ENCODE measurements at regions not wholly inside any gene's neighbourhood (a gene's known extent, or its start where the extent isn't known, plus 50 kb on each side); places are given as distances from the start of the nearest gene placed in this dataset.

DNA sequence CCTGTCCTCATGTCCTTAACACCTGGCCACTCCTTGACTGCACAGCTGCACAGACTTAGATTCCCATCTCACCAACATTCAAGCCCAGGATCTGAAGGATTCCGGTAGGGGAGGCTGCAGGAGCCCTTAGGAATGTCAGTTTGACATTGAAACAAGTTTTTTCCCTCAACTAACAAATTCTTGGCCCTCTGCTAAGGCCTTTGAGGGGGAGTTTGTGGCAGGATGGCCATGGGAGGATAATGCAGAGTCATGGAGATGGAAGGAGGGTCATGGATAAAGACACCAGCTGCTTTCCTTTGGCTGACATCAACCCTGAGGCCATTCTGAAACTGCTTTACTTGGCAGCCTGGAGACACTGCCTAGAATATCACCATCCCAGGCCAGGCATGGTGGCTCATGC lies 63.4 kb upstream of the PPP2R5A start:
- H2BK15ac ChIP-seq (ENCODE audit: low read length): no peak overlapping the region
- H3K4me1 ChIP-seq (ENCODE audit: control insufficient read depth in 2 of 2, insufficient read depth in 1 of 2, low read depth in 1 of 2, low read length in 2 of 2): peaks cover 17 to 20% of the 10 kb centered on the region in 2 donors
- no peak overlapping the region for H2BK12ac ChIP-seq (ENCODE audit: low read length)
- DNase-seq (ENCODE audit: low spot score): no peak
- no peak overlapping the region for H3K4ac ChIP-seq (ENCODE audit: low read length)
- H2BK120ac ChIP-seq (ENCODE audit: low read depth, low read length): no peak overlapping the region
- no peak overlapping the region for H3K27ac ChIP-seq (replicated peaks; ENCODE audit: low read length)
- no peak overlapping the region for H2AFZ ChIP-seq (ENCODE audit: low read length)
- H4K8ac ChIP-seq (ENCODE audit: low read depth, low read length): no peak overlapping the region
- no peaks in the 10 kb centered on the region for H3K36me3 ChIP-seq (replicated peaks in 1 of 2; ENCODE audit: control insufficient read depth in 2 of 2, insufficient read depth in 2 of 2, low read length in 2 of 2)
- no peak overlapping the region for H2BK5ac ChIP-seq (ENCODE audit: low read length)
- no peak overlapping the region for H3K23ac ChIP-seq (ENCODE audit: low read depth, low read length, poor library complexity)
- H3K14ac ChIP-seq (ENCODE audit: low read length): no peak overlapping the region
- no peaks in the 10 kb centered on the region for H3K27me3 ChIP-seq (ENCODE audit: control insufficient read depth in 3 of 3, insufficient read depth in 3 of 3, low read depth in 1 of 3, low read length in 3 of 3)
- H3K79me1 ChIP-seq (ENCODE audit: low read depth, low read length): no peaks in the 10 kb centered on the region
- H3K4me2 ChIP-seq (ENCODE audit: insufficient read depth, low read length, poor library complexity, severe bottlenecking): no peak overlapping the region
- H3K4me3 ChIP-seq (ENCODE audit: low read length in 2 of 2): no peak overlapping the region
- no peaks in the 10 kb centered on the region for H3K9me3 ChIP-seq (replicated peaks in 1 of 2; ENCODE audit: control insufficient read depth in 2 of 2, insufficient read depth in 1 of 2, low read depth in 1 of 2, low read length in 2 of 2)
- H4K91ac ChIP-seq (ENCODE audit: low read depth, low read length, poor library complexity): no peak overlapping the region
- no peak overlapping the region for H2AK5ac ChIP-seq (ENCODE audit: low read depth, low read length)
- H3K18ac ChIP-seq (ENCODE audit: low read length): no peak overlapping the region
- no CpG with 5 or more reads among the region's 1 CpG for WGBS, 2 donors (ENCODE audit: extremely low coverage in 2 of 2, insufficient read length in 2 of 2, insufficient replicate concordance in 1 of 2)
- H3K9ac ChIP-seq (ENCODE audit: low read depth, low read length, poor library complexity): no peak overlapping the region

- Histone ChIP-seq H4K8ac (ENCODE audit: low read depth, low read length) (no peak overlapping the region), H3K4me3 (ENCODE audit: low read length in 2 of 2) (no peak overlapping the region), H3K27ac (replicated peaks; ENCODE audit: low read length) (no peak overlapping the region), H4K91ac (ENCODE audit: low read depth, low read length, poor library complexity) (no peak overlapping the region), H3K9me3 (replicated peaks in 1 of 2; ENCODE audit: control insufficient read depth in 2 of 2, insufficient read depth in 1 of 2, low read depth in 1 of 2, low read length in 2 of 2) (no peaks in the 10 kb centered on the region), H3K36me3 (replicated peaks in 1 of 2; ENCODE audit: control insufficient read depth in 2 of 2, insufficient read depth in 2 of 2, low read length in 2 of 2) (no peaks in the 10 kb centered on the region), H3K14ac (ENCODE audit: low read length) (no peak overlapping the region), H2BK15ac (ENCODE audit: low read length) (no peak overlapping the region), H3K4me1 (ENCODE audit: control insufficient read depth in 2 of 2, insufficient read depth in 1 of 2, low read depth in 1 of 2, low read length in 2 of 2) (peaks cover 10 to 16% of the 10 kb centered on the region in 2 donors), H2BK5ac (ENCODE audit: low read length) (no peak overlapping the region), H3K18ac (ENCODE audit: low read length) (no peak overlapping the region), H3K4me2 (ENCODE audit: insufficient read depth, low read length, poor library complexity, severe bottlenecking) (no peak overlapping the region), H2AK5ac (ENCODE audit: low read depth, low read length) (no peak overlapping the region), H2BK120ac (ENCODE audit: low read depth, low read length) (no peak overlapping the region), H3K9ac (ENCODE audit: low read depth, low read length, poor library complexity) (no peak overlapping the region), H3K4ac (ENCODE audit: low read length) (no peak overlapping the region), H2AFZ (ENCODE audit: low read length) (no peak overlapping the region), H2BK12ac (ENCODE audit: low read length) (no peak overlapping the region), H3K27me3 (ENCODE audit: control insufficient read depth in 3 of 3, insufficient read depth in 3 of 3, low read depth in 1 of 3, low read length in 3 of 3) (no peaks in the 10 kb centered on the region), H3K23ac (ENCODE audit: low read depth, low read length, poor library complexity) (no peak overlapping the region), H3K79me1 (ENCODE audit: low read depth, low read length) (no peaks in the 10 kb centered on the region)
- no peak for DNase-seq (ENCODE audit: low spot score)
- WGBS, 2 donors (ENCODE audit: extremely low coverage in 2 of 2, insufficient read length in 2 of 2, insufficient replicate concordance in 1 of 2): no CpG with 5 or more reads among the region's 2 CpGs
Observed at GRCh38 chr1:212224102-212224501, 61.1 kb upstream of the PPP2R5A start.

- H2BK12ac ChIP-seq (ENCODE audit: low read length): no peak overlapping the region
- H2BK15ac ChIP-seq (ENCODE audit: low read length): no peak overlapping the region
- H3K14ac ChIP-seq (ENCODE audit: low read length): no peak overlapping the region
- H3K79me1 ChIP-seq (ENCODE audit: low read depth, low read length): no peaks in the 10 kb centered on the region
- peaks cover 10 to 13% of the 10 kb centered on the region in 2 donors for H3K4me1 ChIP-seq (ENCODE audit: control insufficient read depth in 2 of 2, insufficient read depth in 1 of 2, low read depth in 1 of 2, low read length in 2 of 2)
- H2BK120ac ChIP-seq (ENCODE audit: low read depth, low read length): no peak overlapping the region
- no peak overlapping the region for H3K27ac ChIP-seq (replicated peaks; ENCODE audit: low read length)
- H3K36me3 ChIP-seq (replicated peaks in 1 of 2; ENCODE audit: control insufficient read depth in 2 of 2, insufficient read depth in 2 of 2, low read length in 2 of 2): no peaks in the 10 kb centered on the region
- no peak overlapping the region for H2AK5ac ChIP-seq (ENCODE audit: low read depth, low read length)
- H3K27me3 ChIP-seq (ENCODE audit: control insufficient read depth in 3 of 3, insufficient read depth in 3 of 3, low read depth in 1 of 3, low read length in 3 of 3): no peaks in the 10 kb centered on the region
- no peak overlapping the region for H3K4ac ChIP-seq (ENCODE audit: low read length)
- no peaks in the 10 kb centered on the region for H3K9me3 ChIP-seq (replicated peaks in 1 of 2; ENCODE audit: control insufficient read depth in 2 of 2, insufficient read depth in 1 of 2, low read depth in 1 of 2, low read length in 2 of 2)
- H3K18ac ChIP-seq (ENCODE audit: low read length): no peak overlapping the region
- H3K4me3 ChIP-seq (ENCODE audit: low read length in 2 of 2): no peak overlapping the region
- no peak overlapping the region for H3K9ac ChIP-seq (ENCODE audit: low read depth, low read length, poor library complexity)
- no peak overlapping the region for H4K8ac ChIP-seq (ENCODE audit: low read depth, low read length)
- no peak for DNase-seq (ENCODE audit: low spot score)
- H3K23ac ChIP-seq (ENCODE audit: low read depth, low read length, poor library complexity): no peak overlapping the region
- H4K91ac ChIP-seq (ENCODE audit: low read depth, low read length, poor library complexity): no peak overlapping the region
- H3K4me2 ChIP-seq (ENCODE audit: insufficient read depth, low read length, poor library complexity, severe bottlenecking): no peak overlapping the region
- H2AFZ ChIP-seq (ENCODE audit: low read length): peak overlapping the region; percentile 65
- WGBS, 2 donors (ENCODE audit: extremely low coverage in 2 of 2, insufficient read length in 2 of 2, insufficient replicate concordance in 1 of 2): no CpG with 5 or more reads among the region's 6 CpGs
- no peak overlapping the region for H2BK5ac ChIP-seq (ENCODE audit: low read length)
Observed at GRCh38 chr1:212225416-212225815, 59.8 kb upstream of the PPP2R5A start.

GRCh38 chr1:212225871-212226302 lies 59.3 kb upstream of the PPP2R5A start:
- no peaks in the 10 kb centered on the region for H3K79me1 ChIP-seq (ENCODE audit: low read depth, low read length)
- H3K14ac ChIP-seq (ENCODE audit: low read length): no peak overlapping the region
- no peak overlapping the region for H3K18ac ChIP-seq (ENCODE audit: low read length)
- no peak overlapping the region for H4K91ac ChIP-seq (ENCODE audit: low read depth, low read length, poor library complexity)
- H3K23ac ChIP-seq (ENCODE audit: low read depth, low read length, poor library complexity): no peak overlapping the region
- H3K27ac ChIP-seq (replicated peaks; ENCODE audit: low read length): no peak overlapping the region
- no peak overlapping the region for H3K4me2 ChIP-seq (ENCODE audit: insufficient read depth, low read length, poor library complexity, severe bottlenecking)
- no CpG with 5 or more reads among the region's 4 CpGs for WGBS, 2 donors (ENCODE audit: extremely low coverage in 2 of 2, insufficient read length in 2 of 2, insufficient replicate concordance in 1 of 2)
- no peak overlapping the region for H2AK5ac ChIP-seq (ENCODE audit: low read depth, low read length)
- H2BK120ac ChIP-seq (ENCODE audit: low read depth, low read length): no peak overlapping the region
- peaks cover 10 to 13% of the 10 kb centered on the region in 2 donors for H3K4me1 ChIP-seq (ENCODE audit: control insufficient read depth in 2 of 2, insufficient read depth in 1 of 2, low read depth in 1 of 2, low read length in 2 of 2)
- H3K4ac ChIP-seq (ENCODE audit: low read length): no peak overlapping the region
- no peaks in the 10 kb centered on the region for H3K36me3 ChIP-seq (replicated peaks in 1 of 2; ENCODE audit: control insufficient read depth in 2 of 2, insufficient read depth in 2 of 2, low read length in 2 of 2)
- no peak overlapping the region for H3K9ac ChIP-seq (ENCODE audit: low read depth, low read length, poor library complexity)
- no peaks in the 10 kb centered on the region for H3K9me3 ChIP-seq (replicated peaks in 1 of 2; ENCODE audit: control insufficient read depth in 2 of 2, insufficient read depth in 1 of 2, low read depth in 1 of 2, low read length in 2 of 2)
- H3K27me3 ChIP-seq (ENCODE audit: control insufficient read depth in 3 of 3, insufficient read depth in 3 of 3, low read depth in 1 of 3, low read length in 3 of 3): no peaks in the 10 kb centered on the region
- H2BK12ac ChIP-seq (ENCODE audit: low read length): no peak overlapping the region
- no peak overlapping the region for H2BK15ac ChIP-seq (ENCODE audit: low read length)
- H4K8ac ChIP-seq (ENCODE audit: low read depth, low read length): no peak overlapping the region
- no peak for DNase-seq (ENCODE audit: low spot score)
- H2BK5ac ChIP-seq (ENCODE audit: low read length): no peak overlapping the region
- H2AFZ ChIP-seq (ENCODE audit: low read length): peak overlapping the region; percentile 65
- no peak overlapping the region for H3K4me3 ChIP-seq (ENCODE audit: low read length in 2 of 2)

Measured in neuronal stem cell (in vitro differentiated cells).